Naive thymus-derived CD4-positive, alpha-beta T cell (primary cell): ENCODE measurements at regions not wholly inside any gene's neighbourhood (a gene's known extent, or its start where the extent isn't known, plus 50 kb on each side); places are given as distances from the start of the nearest gene placed in this dataset.

Source experiments
- ATAC-seq: fragments of 150-1000 bp; cut with Tn5 transposase; 2 replicates; pipeline ENCODE4 v1.10.0; 2021; ENCODE audit warnings: mild to moderate bottlenecking, moderate library complexity
- CTCF ChIA-PET: fragments of 350-600 bp; sonication (Branson Sonifier 250); formaldehyde crosslinking; loops from one replicate; lab custom pipeline; 2021; ENCODE audit warnings: antibody characterized with exemption; lab: Charles Lee
- POLR2A ChIA-PET: fragments of 350-600 bp; sonication (Branson Sonifier 250); formaldehyde crosslinking; loops from one replicate; lab custom pipeline; 2021; ENCODE audit warnings: antibody characterized with exemption, inconsistent platforms; lab: Charles Lee
- DNase-seq, 9 donors: peaks; one replicate each; pipeline versions ENCODE4 v3.0.0 to v3.0.0-alpha.2; 2020 to 2022; ENCODE audit warnings: mixed read lengths in 1 of 9
- H3K27ac ChIP-seq: one replicate; pipeline ENCODE4 v1.7.0; 2013; ENCODE audit warnings: mild to moderate bottlenecking, low read depth, low read length, moderate library complexity
- H3K27me3 ChIP-seq, 2 donors: one replicate each; pipeline ENCODE4 v1.7.0; 2013; ENCODE audit warnings: low read length in 2 of 2, mild to moderate bottlenecking in 2 of 2, moderate library complexity in 2 of 2; ENCODE audit not compliant: control insufficient read depth in 2 of 2, insufficient read depth in 2 of 2
- H3K36me3 ChIP-seq, 3 experiments: 1 replicate in 2 of 3; 2 replicates in 1 of 3; pipeline ENCODE4 v1.7.0; 2013; ENCODE audit warnings: low read length in 3 of 3, mild to moderate bottlenecking in 3 of 3, moderate library complexity in 1 of 3; ENCODE audit not compliant: insufficient read depth in 3 of 3, control insufficient read depth in 2 of 3
- H3K4me1 ChIP-seq, 2 donors: one replicate each; pipeline ENCODE4 v1.7.0; 2013; ENCODE audit warnings: low read length in 2 of 2, mild to moderate bottlenecking in 2 of 2, moderate library complexity in 1 of 2; ENCODE audit not compliant: control insufficient read depth in 2 of 2, insufficient read depth in 2 of 2
- H3K4me3 ChIP-seq: 2 replicates; pipeline ENCODE4 v1.7.0; 2013; ENCODE audit warnings: mild to moderate bottlenecking, low read length
- H3K9me3 ChIP-seq, 3 experiments: 1 replicate in 2 of 3; 2 replicates in 1 of 3; pipeline ENCODE4 v1.7.0; 2013; ENCODE audit warnings: low read length in 3 of 3; ENCODE audit not compliant: control insufficient read depth in 2 of 3
- H3K27ac Mint-ChIP-seq, 9 donors: one replicate each; pipeline ENCODE4 v1.8.0; 2020 to 2022; ENCODE audit warnings: mixed read lengths in 9 of 9, mild to moderate bottlenecking in 8 of 9, moderate library complexity in 5 of 9, inconsistent platforms in 2 of 9
- H3K27me3 Mint-ChIP-seq, 5 donors: one replicate each; pipeline ENCODE4 v1.8.0; 2021 to 2022; ENCODE audit warnings: mixed read lengths in 5 of 5, mild to moderate bottlenecking in 1 of 5
- H3K36me3 Mint-ChIP-seq, 5 donors: one replicate each; pipeline ENCODE4 v1.8.0; 2020 to 2022; ENCODE audit warnings: mixed read lengths in 5 of 5, mild to moderate bottlenecking in 3 of 5, inconsistent platforms in 1 of 5
- H3K4me1 Mint-ChIP-seq, 7 donors: one replicate each; pipeline ENCODE4 v1.8.0; 2020 to 2022; ENCODE audit warnings: mixed read lengths in 7 of 7, mild to moderate bottlenecking in 3 of 7, inconsistent platforms in 1 of 7
- H3K4me3 Mint-ChIP-seq, 10 donors: one replicate each; pipeline ENCODE4 v1.8.0; 2020 to 2022; ENCODE audit warnings: mild to moderate bottlenecking in 10 of 10, mixed read lengths in 10 of 10, moderate library complexity in 6 of 10, inconsistent platforms in 2 of 10
- H3K9me3 Mint-ChIP-seq, 11 donors: one replicate each; pipeline ENCODE4 v1.8.0; 2020 to 2022; ENCODE audit warnings: mixed read lengths in 11 of 11, mild to moderate bottlenecking in 4 of 11, inconsistent platforms in 1 of 11, moderate library complexity in 1 of 11
- intact Hi-C, 2 donors: fragments of 100-400 bp; cut with micrococcal nuclease; formaldehyde crosslinking; loops; one replicate each; pipeline ENCODE4 v1.15.1; 2023

- ChIA-PET CTCF (no interaction called here), POLR2A (no interaction called here)
- Mint-ChIP-seq H3K4me1 (peaks cover 31 to 78% (median 45%) of the 10 kb centered on the region in 7 donors), H3K27me3 (no peaks in the 10 kb centered on the region), H3K36me3 (peaks cover 0 to 41% (median 0%) of the 10 kb centered on the region in 5 donors), H3K4me3 (no peak overlapping the region), H3K27ac (peak overlapping the region in 2 of 9 donors; percentile 68 to 88), H3K9me3 (peaks cover 0 to 23% (median 0%) of the 10 kb centered on the region in 11 donors)
- no peaks in the 10 kb centered on the region for H3K36me3 ChIP-seq
- intact Hi-C loops: loop anchor here in 1 of 2 donors (5.0 to 10.0 kb wide), 2 partner anchors 342 to 685 kb away; no protein-coding TSS in a partner anchor
- no peaks in the 10 kb centered on the region for H3K9me3 ChIP-seq
- peaks cover 33 to 46% of the 10 kb centered on the region in 2 donors for H3K4me1 ChIP-seq
- H3K27me3 ChIP-seq: no peaks in the 10 kb centered on the region
- no peak overlapping the region for H3K27ac ChIP-seq
- DNase-seq (no peak), ATAC-seq (no peak)
- no peak overlapping the region for H3K4me3 ChIP-seq
Measured at GRCh38 chr4:26199596-26199995, 121.2 kb upstream of the RBPJ start.

- CTCF ChIA-PET: no interaction called here
Measured at GRCh38 chr4:26201120-26201519, 119.7 kb upstream of the RBPJ start.

GRCh38 chr4:26204249-26204825, 116.5 kb upstream of the RBPJ start:
- H3K27me3 Mint-ChIP-seq: no peaks in the 10 kb centered on the region
- Histone ChIP-seq H3K36me3 (no peaks in the 10 kb centered on the region), H3K4me3 (no peak overlapping the region), H3K27me3 (no peaks in the 10 kb centered on the region), H3K4me1 (peaks cover 17 to 18% of the 10 kb centered on the region in 2 donors), H3K9me3 (no peaks in the 10 kb centered on the region), H3K27ac (no peak overlapping the region)
- H3K9me3 Mint-ChIP-seq: peaks cover 0 to 23% (median 0%) of the 10 kb centered on the region in 11 donors
- POLR2A ChIA-PET: interaction anchor here (1.6 kb wide), 1 partner anchor 9 kb away, joined by 3 read pairs; no protein-coding TSS in a partner anchor
- H3K27ac Mint-ChIP-seq: peak overlapping the region; percentile 18 to 92 (median 67)
- H3K4me3 Mint-ChIP-seq: peak overlapping the region in 9 of 10 donors; percentile 10 to 65 (median 56)
- ATAC-seq (peak; percentile 74), DNase-seq (peak in 5 of 9 donors; percentile 10 to 40 (median 30))
- peaks cover 22 to 46% (median 24%) of the 10 kb centered on the region in 7 donors for H3K4me1 Mint-ChIP-seq
- CTCF ChIA-PET: no interaction called here
- H3K36me3 Mint-ChIP-seq: peaks cover 0 to 32% (median 0%) of the 10 kb centered on the region in 5 donors
- intact Hi-C loops: no loop called here

More at GRCh38 chr4:26201120-26201519, 119.7 kb upstream of the RBPJ start:
- no peaks in the 10 kb centered on the region for H3K27me3 Mint-ChIP-seq
- H3K4me3 ChIP-seq: no peak overlapping the region
- no peak overlapping the region for H3K27ac ChIP-seq
- peaks cover 0 to 23% (median 0%) of the 10 kb centered on the region in 11 donors for H3K9me3 Mint-ChIP-seq
- POLR2A ChIA-PET: interaction anchor here (1.1 kb wide), 1 partner anchor 118 kb away, joined by 4 read pairs; no protein-coding TSS in a partner anchor
- H3K36me3 ChIP-seq: no peaks in the 10 kb centered on the region
- ATAC-seq: no peak
- H3K9me3 ChIP-seq: no peaks in the 10 kb centered on the region
- intact Hi-C loops: no loop called here
- no peaks in the 10 kb centered on the region for H3K27me3 ChIP-seq
- DNase-seq: no peak
- peaks cover 0 to 35% (median 0%) of the 10 kb centered on the region in 5 donors for H3K36me3 Mint-ChIP-seq
- peaks cover 31 to 74% (median 44%) of the 10 kb centered on the region in 7 donors for H3K4me1 Mint-ChIP-seq
- H3K4me1 ChIP-seq: peaks cover 34 to 46% of the 10 kb centered on the region in 2 donors
- H3K4me3 Mint-ChIP-seq: no peak overlapping the region
- H3K27ac Mint-ChIP-seq: peak overlapping the region in 2 of 9 donors; percentile 67 to 92

GRCh38 chr4:26204911-26205370, 115.9 kb upstream of the RBPJ start:
- no peak overlapping the region for H3K27ac ChIP-seq
- Mint-ChIP-seq H3K4me3 (peak overlapping the region in 1 of 10 donors; percentile 60), H3K27ac (peak overlapping the region in 1 of 9 donors; percentile 92), H3K36me3 (peaks cover 0 to 34% (median 0%) of the 10 kb centered on the region in 5 donors), H3K9me3 (peaks cover 0 to 25% (median 0%) of the 10 kb centered on the region in 11 donors), H3K4me1 (peaks cover 22 to 46% (median 24%) of the 10 kb centered on the region in 7 donors), H3K27me3 (peaks cover 3 to 4% (median 3%) of the 10 kb centered on the region in 5 donors)
- no peaks in the 10 kb centered on the region for H3K27me3 ChIP-seq
- no peaks in the 10 kb centered on the region for H3K36me3 ChIP-seq
- DNase-seq (no peak), ATAC-seq (no peak)
- intact Hi-C loops: no loop called here
- ChIA-PET POLR2A (interaction anchor here (0.6 to 1.6 kb wide), 2 partner anchors 10 to 21 kb away, joined by 3 read pairs; no protein-coding TSS in a partner anchor), CTCF (no interaction called here)
- no peaks in the 10 kb centered on the region for H3K9me3 ChIP-seq
- no peak overlapping the region for H3K4me3 ChIP-seq
- peaks cover 17 to 18% of the 10 kb centered on the region in 2 donors for H3K4me1 ChIP-seq

- Histone ChIP-seq H3K36me3 (no peaks in the 10 kb centered on the region), H3K27ac (no peak overlapping the region)
- peak overlapping the region in 3 of 9 donors; percentile 13 to 25 (median 15) for H3K27ac Mint-ChIP-seq
Measured at GRCh38 chr4:26206339-26206738, 114.5 kb upstream of the RBPJ start.

GRCh38 chr4:26206999-26207398, 113.8 kb upstream of the RBPJ start:
- no peak overlapping the region for H3K4me3 Mint-ChIP-seq
- no peaks in the 10 kb centered on the region for H3K9me3 ChIP-seq
- ChIA-PET CTCF (no interaction called here), POLR2A (interaction anchor here (0.8 kb wide), 1 partner anchor 112 kb away, joined by 3 read pairs; no protein-coding TSS in a partner anchor)
- no peak overlapping the region for H3K27ac ChIP-seq
- H3K4me1 ChIP-seq: peaks cover 17 to 18% of the 10 kb centered on the region in 2 donors
- H3K4me3 ChIP-seq: no peak overlapping the region
- H3K9me3 Mint-ChIP-seq: peaks cover 0 to 19% (median 0%) of the 10 kb centered on the region in 11 donors
- H3K36me3 ChIP-seq: no peaks in the 10 kb centered on the region
- no peak for DNase-seq
- H3K27me3 ChIP-seq: no peaks in the 10 kb centered on the region
- no peak overlapping the region for H3K27ac Mint-ChIP-seq
- peaks cover 22 to 33% (median 24%) of the 10 kb centered on the region in 7 donors for H3K4me1 Mint-ChIP-seq
- intact Hi-C loops: no loop called here
- no peak for ATAC-seq
- peaks cover 6 to 17% (median 14%) of the 10 kb centered on the region in 5 donors for H3K27me3 Mint-ChIP-seq
- H3K36me3 Mint-ChIP-seq: peaks cover 0 to 25% (median 0%) of the 10 kb centered on the region in 5 donors

More at GRCh38 chr4:26206339-26206738, 114.5 kb upstream of the RBPJ start:
- Mint-ChIP-seq H3K36me3 (peaks cover 0 to 28% (median 0%) of the 10 kb centered on the region in 5 donors), H3K4me3 (no peak overlapping the region), H3K27me3 (peaks cover 6 to 15% (median 10%) of the 10 kb centered on the region in 5 donors), H3K4me1 (peaks cover 21 to 38% (median 24%) of the 10 kb centered on the region in 7 donors), H3K9me3 (peaks cover 0 to 21% (median 0%) of the 10 kb centered on the region in 11 donors)
- Histone ChIP-seq H3K27me3 (no peaks in the 10 kb centered on the region), H3K4me1 (peaks cover 17 to 18% of the 10 kb centered on the region in 2 donors), H3K4me3 (no peak overlapping the region), H3K9me3 (no peaks in the 10 kb centered on the region)
- DNase-seq: no peak
- intact Hi-C loops: no loop called here
- POLR2A ChIA-PET: no interaction called here
- CTCF ChIA-PET: no interaction called here
- ATAC-seq: no peak
